ENCODE measurements at regions not wholly inside any gene's neighbourhood (a gene's known extent, or its start where the extent isn't known, plus 50 kb on each side); places are given as distances from the start of the nearest gene placed in this dataset.

DNA sequence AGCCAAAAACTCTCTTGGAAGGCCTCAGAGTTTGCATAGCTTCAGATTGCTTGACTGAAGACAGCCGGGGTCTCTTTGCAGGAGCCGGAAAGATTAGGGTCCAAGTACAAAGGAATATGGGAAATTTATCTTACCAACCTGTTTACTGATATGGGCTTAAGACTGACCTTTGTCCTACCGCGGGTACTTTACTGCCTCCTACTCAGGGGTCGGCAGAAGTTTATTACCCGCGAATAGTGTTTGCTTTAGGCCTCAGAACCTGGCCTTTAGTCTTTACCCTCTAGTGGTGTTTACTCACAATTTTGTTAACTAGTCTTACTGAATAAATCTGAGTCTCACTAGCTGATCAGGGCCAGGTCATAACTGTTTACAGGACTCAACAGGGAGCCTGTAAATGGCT lies 765.4 kb upstream of the SPRY2 start:
- TF ChIP-seq POLR2AphosphoS5 (IDR thresholded peaks at IDR 0.05; ENCODE audit: low read depth), result no peak
- TF ChIP-seq, protein P1, sequence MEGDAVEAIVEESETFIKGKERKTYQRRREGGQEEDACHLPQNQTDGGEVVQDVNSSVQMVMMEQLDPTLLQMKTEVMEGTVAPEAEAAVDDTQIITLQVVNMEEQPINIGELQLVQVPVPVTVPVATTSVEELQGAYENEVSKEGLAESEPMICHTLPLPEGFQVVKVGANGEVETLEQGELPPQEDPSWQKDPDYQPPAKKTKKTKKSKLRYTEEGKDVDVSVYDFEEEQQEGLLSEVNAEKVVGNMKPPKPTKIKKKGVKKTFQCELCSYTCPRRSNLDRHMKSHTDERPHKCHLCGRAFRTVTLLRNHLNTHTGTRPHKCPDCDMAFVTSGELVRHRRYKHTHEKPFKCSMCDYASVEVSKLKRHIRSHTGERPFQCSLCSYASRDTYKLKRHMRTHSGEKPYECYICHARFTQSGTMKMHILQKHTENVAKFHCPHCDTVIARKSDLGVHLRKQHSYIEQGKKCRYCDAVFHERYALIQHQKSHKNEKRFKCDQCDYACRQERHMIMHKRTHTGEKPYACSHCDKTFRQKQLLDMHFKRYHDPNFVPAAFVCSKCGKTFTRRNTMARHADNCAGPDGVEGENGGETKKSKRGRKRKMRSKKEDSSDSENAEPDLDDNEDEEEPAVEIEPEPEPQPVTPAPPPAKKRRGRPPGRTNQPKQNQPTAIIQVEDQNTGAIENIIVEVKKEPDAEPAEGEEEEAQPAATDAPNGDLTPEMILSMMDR (IDR thresholded peaks at IDR 0.05; ENCODE audit: insufficient read depth, low read length), result no peak
- no peak for TF ChIP-seq GABPA (IDR thresholded peaks at IDR 0.05; ENCODE audit: low read depth)
- TF ChIP-seq, protein P2, sequence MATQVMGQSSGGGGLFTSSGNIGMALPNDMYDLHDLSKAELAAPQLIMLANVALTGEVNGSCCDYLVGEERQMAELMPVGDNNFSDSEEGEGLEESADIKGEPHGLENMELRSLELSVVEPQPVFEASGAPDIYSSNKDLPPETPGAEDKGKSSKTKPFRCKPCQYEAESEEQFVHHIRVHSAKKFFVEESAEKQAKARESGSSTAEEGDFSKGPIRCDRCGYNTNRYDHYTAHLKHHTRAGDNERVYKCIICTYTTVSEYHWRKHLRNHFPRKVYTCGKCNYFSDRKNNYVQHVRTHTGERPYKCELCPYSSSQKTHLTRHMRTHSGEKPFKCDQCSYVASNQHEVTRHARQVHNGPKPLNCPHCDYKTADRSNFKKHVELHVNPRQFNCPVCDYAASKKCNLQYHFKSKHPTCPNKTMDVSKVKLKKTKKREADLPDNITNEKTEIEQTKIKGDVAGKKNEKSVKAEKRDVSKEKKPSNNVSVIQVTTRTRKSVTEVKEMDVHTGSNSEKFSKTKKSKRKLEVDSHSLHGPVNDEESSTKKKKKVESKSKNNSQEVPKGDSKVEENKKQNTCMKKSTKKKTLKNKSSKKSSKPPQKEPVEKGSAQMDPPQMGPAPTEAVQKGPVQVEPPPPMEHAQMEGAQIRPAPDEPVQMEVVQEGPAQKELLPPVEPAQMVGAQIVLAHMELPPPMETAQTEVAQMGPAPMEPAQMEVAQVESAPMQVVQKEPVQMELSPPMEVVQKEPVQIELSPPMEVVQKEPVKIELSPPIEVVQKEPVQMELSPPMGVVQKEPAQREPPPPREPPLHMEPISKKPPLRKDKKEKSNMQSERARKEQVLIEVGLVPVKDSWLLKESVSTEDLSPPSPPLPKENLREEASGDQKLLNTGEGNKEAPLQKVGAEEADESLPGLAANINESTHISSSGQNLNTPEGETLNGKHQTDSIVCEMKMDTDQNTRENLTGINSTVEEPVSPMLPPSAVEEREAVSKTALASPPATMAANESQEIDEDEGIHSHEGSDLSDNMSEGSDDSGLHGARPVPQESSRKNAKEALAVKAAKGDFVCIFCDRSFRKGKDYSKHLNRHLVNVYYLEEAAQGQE (IDR thresholded peaks at IDR 0.05; ENCODE audit: insufficient replicate concordance, low read depth), result no peak

Measured in HL-60 (cell line).